PC-9 (cell line): ENCODE measurements at regions not wholly inside any gene's neighbourhood (a gene's known extent, or its start where the extent isn't known, plus 50 kb on each side); places are given as distances from the start of the nearest gene placed in this dataset.

ENCODE experiments used
- BruUV-seq: library from RNA; stranded (reverse); fragments of 400-500 nt; replicated peaks from 2 replicates; lab custom pipeline; 2021; lab: Mats Ljungman, UMichigan
- CTCF ChIA-PET: fragments of 300-600 bp; sonication (Branson Sonifier 250); formaldehyde crosslinking; loops from one replicate; lab custom pipeline; 2022; ENCODE audit warnings: antibody characterized with exemption; lab: Charles Lee
- POLR2A ChIA-PET: fragments of 300-600 bp; sonication (Branson Sonifier 250); formaldehyde crosslinking; loops from one replicate; lab custom pipeline; 2022; ENCODE audit warnings: antibody characterized with exemption; ENCODE audit not compliant: unreplicated experiment; lab: Charles Lee
- DNase-seq, 2 experiments: peaks; one replicate each; pipeline versions ENCODE4 v3.0.0 to v3.0.0-alpha.2; 2015 to 2022; ENCODE audit warnings: mixed read lengths in 1 of 2
- H2AFZ ChIP-seq: fragments of 200-600 bp; sonication (generic); 2 replicates; pipeline ENCODE4 v1.8.1; 2017; ENCODE audit warnings: antibody characterized with exemption
- H3F3A ChIP-seq: fragments of 200-600 bp; sonication (generic); 2 replicates; pipeline ENCODE4 v1.8.1; 2017; ENCODE audit warnings: antibody characterized with exemption, mild to moderate bottlenecking, low read depth; ENCODE audit not compliant: insufficient read depth
- H3K27ac ChIP-seq: fragments of 200-600 bp; sonication (generic); 2 replicates; pipeline ENCODE4 v1.6.1; 2016; ENCODE audit warnings: mixed run types
- H3K27me3 ChIP-seq: fragments of 200-600 bp; sonication (generic); 2 replicates; pipeline ENCODE4 v1.6.1; 2016; ENCODE audit warnings: low read depth, mixed run types; ENCODE audit not compliant: insufficient read depth
- H3K36me3 ChIP-seq: fragments of 200-600 bp; sonication (generic); 2 replicates; pipeline ENCODE4 v1.6.1; 2016; ENCODE audit warnings: low read depth, mixed run types
- H3K4me1 ChIP-seq: fragments of 200-600 bp; sonication (generic); replicated peaks from 2 replicates; pipeline ENCODE4 v1.6.1; 2016; ENCODE audit warnings: mixed run types; ENCODE audit not compliant: insufficient read depth
- H3K4me2 ChIP-seq: fragments of 200-600 bp; sonication (generic); 2 replicates; pipeline ENCODE4 v1.6.1; 2017; ENCODE audit warnings: mixed run types
- H3K4me3 ChIP-seq: fragments of 200-600 bp; sonication (generic); 2 replicates; pipeline ENCODE4 v1.6.1; 2016; ENCODE audit warnings: mixed run types
- H3K79me2 ChIP-seq: fragments of 200-600 bp; sonication (generic); 2 replicates; pipeline ENCODE4 v1.6.1; 2017; ENCODE audit warnings: low read depth, mixed run types
- H3K9me2 ChIP-seq: fragments of 200-600 bp; sonication (generic); 2 replicates; pipeline ENCODE4 v1.8.1; 2017; ENCODE audit warnings: mild to moderate bottlenecking; ENCODE audit not compliant: insufficient read depth
- H3K9me3 ChIP-seq: fragments of 200-600 bp; sonication (generic); 2 replicates; pipeline ENCODE4 v1.8.1; 2016; ENCODE audit warnings: low read depth; ENCODE audit not compliant: insufficient read depth
- H4K20me1 ChIP-seq: fragments of 200-600 bp; sonication (generic); 2 replicates; pipeline ENCODE4 v1.8.1; 2017; ENCODE audit not compliant: insufficient read depth
- EZH2 ChIP-seq: fragments of 200-600 bp; sonication (generic); IDR thresholded peaks from 2 replicates; pipeline ENCODE4 v1.8.0; 2017; ENCODE audit warnings: antibody characterized with exemption, low read depth
- intact Hi-C: fragments of 100-400 bp; cut with micrococcal nuclease; formaldehyde crosslinking; loops from one replicate; pipeline ENCODE4 v1.10.0; 2022; ENCODE audit not compliant: unreplicated experiment
- TF ChIP-seq, protein P1 (sequence below): fragments of 200-600 bp; sonication (generic); conservative IDR thresholded peaks from 2 replicates; pipeline ENCODE4 v1.6.1; 2017; ENCODE audit warnings: mixed run types, antibody characterized with exemption, mild to moderate bottlenecking, moderate library complexity

DNA sequence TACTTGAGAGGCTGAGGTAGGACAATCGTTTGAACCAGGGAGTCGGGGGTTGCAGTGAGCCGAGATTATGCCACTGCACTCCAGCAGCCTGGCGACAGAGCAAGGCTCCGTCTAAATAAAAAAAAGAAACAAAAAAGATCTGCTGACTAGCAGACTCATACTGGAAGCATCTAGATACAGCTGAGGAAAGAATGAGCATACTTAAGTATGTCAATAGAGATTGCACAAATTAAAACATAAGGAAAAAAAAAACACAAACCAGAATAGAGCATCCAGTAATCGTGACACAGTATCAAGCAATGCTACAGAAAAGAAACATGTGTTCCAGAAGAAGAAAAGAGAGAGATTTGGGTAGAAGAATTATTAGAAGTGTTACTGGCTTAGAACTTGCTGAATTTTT is 105.5 kb upstream of the SPOCK3 start:
- BruUV-seq, result no TSS peak
- Histone ChIP-seq H3K4me3 (no peak overlapping the region), H3K9me2 (no peaks in the 10 kb centered on the region), H3F3A (no peaks in the 10 kb centered on the region), H3K4me2 (no peak overlapping the region), H2AFZ (no peak overlapping the region), H3K4me1 (no peaks in the 10 kb centered on the region), H3K27me3 (no peaks in the 10 kb centered on the region), H3K27ac (no peak overlapping the region), H3K79me2 (no peaks in the 10 kb centered on the region), H3K36me3 (no peaks in the 10 kb centered on the region), H3K9me3 (no peaks in the 10 kb centered on the region), H4K20me1 (no peaks in the 10 kb centered on the region)
- intact Hi-C loops, result no loop called here
- no peak for DNase-seq
- ChIA-PET CTCF (no interaction called here), POLR2A (no interaction called here)
- no peak for TF ChIP-seq EZH2
- TF ChIP-seq, protein P1, sequence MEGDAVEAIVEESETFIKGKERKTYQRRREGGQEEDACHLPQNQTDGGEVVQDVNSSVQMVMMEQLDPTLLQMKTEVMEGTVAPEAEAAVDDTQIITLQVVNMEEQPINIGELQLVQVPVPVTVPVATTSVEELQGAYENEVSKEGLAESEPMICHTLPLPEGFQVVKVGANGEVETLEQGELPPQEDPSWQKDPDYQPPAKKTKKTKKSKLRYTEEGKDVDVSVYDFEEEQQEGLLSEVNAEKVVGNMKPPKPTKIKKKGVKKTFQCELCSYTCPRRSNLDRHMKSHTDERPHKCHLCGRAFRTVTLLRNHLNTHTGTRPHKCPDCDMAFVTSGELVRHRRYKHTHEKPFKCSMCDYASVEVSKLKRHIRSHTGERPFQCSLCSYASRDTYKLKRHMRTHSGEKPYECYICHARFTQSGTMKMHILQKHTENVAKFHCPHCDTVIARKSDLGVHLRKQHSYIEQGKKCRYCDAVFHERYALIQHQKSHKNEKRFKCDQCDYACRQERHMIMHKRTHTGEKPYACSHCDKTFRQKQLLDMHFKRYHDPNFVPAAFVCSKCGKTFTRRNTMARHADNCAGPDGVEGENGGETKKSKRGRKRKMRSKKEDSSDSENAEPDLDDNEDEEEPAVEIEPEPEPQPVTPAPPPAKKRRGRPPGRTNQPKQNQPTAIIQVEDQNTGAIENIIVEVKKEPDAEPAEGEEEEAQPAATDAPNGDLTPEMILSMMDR, result no peak

- CTCF ChIA-PET, result no interaction called here
- intact Hi-C loops, result no loop called here
Measured at GRCh38 chr4:167359711-167360110, 125.4 kb upstream of the SPOCK3 start.

DNA sequence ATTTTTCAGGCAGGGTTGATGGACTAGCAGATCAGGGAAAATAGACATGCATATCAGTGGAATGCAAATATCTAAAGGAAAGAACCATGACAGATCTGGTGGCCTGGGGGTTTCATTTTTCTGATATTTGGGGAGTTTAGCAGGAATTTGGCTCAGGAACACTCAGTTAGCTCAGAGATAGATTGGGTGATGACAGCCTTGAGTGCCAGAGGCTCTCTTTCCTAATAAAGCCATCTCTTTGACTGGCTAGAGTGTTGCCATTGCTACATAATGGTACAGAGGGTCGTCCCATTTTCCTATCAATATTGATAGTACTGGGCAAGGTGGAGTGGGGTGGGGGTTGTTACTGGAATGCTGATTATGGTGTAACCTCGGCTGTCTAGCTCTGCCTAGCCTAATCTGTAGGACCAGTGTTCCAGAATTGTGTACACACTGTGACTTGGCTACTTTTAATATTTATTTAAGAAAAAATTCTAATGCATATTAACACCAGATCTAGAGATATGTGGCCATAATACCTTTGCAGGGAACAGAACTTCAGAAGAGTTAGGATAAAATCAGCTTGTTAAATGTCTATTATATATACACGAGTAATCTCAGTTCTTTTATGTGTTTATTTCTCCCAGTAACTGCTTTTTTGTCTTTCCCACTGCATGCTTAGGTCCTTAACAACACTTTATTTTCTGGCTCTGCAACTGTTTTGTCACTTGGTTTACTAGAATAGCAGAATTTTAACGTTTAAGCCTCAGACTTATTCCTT is 145.0 kb upstream of the SPOCK3 start:
- Histone ChIP-seq H3K27ac (no peak overlapping the region), H3K4me1 (no peaks in the 10 kb centered on the region), H3K36me3 (no peaks in the 10 kb centered on the region), H3K9me3 (no peaks in the 10 kb centered on the region), H3K4me2 (no peak overlapping the region), H2AFZ (no peak overlapping the region), H4K20me1 (no peaks in the 10 kb centered on the region), H3K27me3 (no peaks in the 10 kb centered on the region), H3K4me3 (no peak overlapping the region), H3F3A (no peaks in the 10 kb centered on the region), H3K9me2 (no peaks in the 10 kb centered on the region), H3K79me2 (no peaks in the 10 kb centered on the region)
- intact Hi-C loops, result no loop called here
- TF ChIP-seq, protein P1, result no peak
- TF ChIP-seq EZH2, result no peak
- BruUV-seq, result no TSS peak
- ChIA-PET CTCF (no interaction called here), POLR2A (no interaction called here)
- DNase-seq, result no peak

More at GRCh38 chr4:167359711-167360110, 125.4 kb upstream of the SPOCK3 start:
- no peaks in the 10 kb centered on the region for H3K27me3 ChIP-seq
- POLR2A ChIA-PET, result interaction anchor here (0.6 kb wide), 1 partner anchor 174 kb away, joined by 6 read pairs; no protein-coding TSS in a partner anchor
- BruUV-seq, result no TSS peak
- no peaks in the 10 kb centered on the region for H3K9me2 ChIP-seq
- H3K4me1 ChIP-seq, result no peaks in the 10 kb centered on the region
- no peaks in the 10 kb centered on the region for H3K36me3 ChIP-seq
- H3K9me3 ChIP-seq, result no peaks in the 10 kb centered on the region
- no peak overlapping the region for H2AFZ ChIP-seq
- H4K20me1 ChIP-seq, result no peaks in the 10 kb centered on the region
- H3K27ac ChIP-seq, result no peak overlapping the region
- TF ChIP-seq EZH2, result no peak
- TF ChIP-seq, protein P1, result no peak
- no peak for DNase-seq
- H3K4me3 ChIP-seq, result no peak overlapping the region
- H3F3A ChIP-seq, result no peaks in the 10 kb centered on the region
- no peak overlapping the region for H3K4me2 ChIP-seq
- no peaks in the 10 kb centered on the region for H3K79me2 ChIP-seq
